ENCODE measurements at regions not wholly inside any gene's neighbourhood (a gene's known extent, or its start where the extent isn't known, plus 50 kb on each side); places are given as distances from the start of the nearest gene placed in this dataset.
"Not testable (repeated sequence)": the region's sequence is repeated elsewhere in the genome, so short reads cannot be mapped to it uniquely, and the experiment has no call there.

- Histone ChIP-seq H3K9ac (ENCODE audit: low read depth in 2 of 2, low read length in 2 of 2) (no peak overlapping the region), H3K4me1 (no peaks in the 10 kb centered on the region), H3K27me3 (no peaks in the 10 kb centered on the region), H3K9me3 (no peaks in the 10 kb centered on the region), H3K4me3 (no peak overlapping the region), H3K27ac (no peak overlapping the region), H3K36me3 (no peaks in the 10 kb centered on the region)
- TF ChIP-seq CTCF (IDR thresholded peaks at IDR 0.05) = no peak
- intact Hi-C loops (cut with DNase I) = no loop called here
- no peak for DNase-seq
Measured at GRCh38 chr12:91703491-91704283, 442.0 kb downstream of the BTG1 start.

- H3K9me3 ChIP-seq = no peaks in the 10 kb centered on the region
- H3K4me1 ChIP-seq = no peaks in the 10 kb centered on the region
- intact Hi-C loops (cut with DNase I) = no loop called here
- H3K9ac ChIP-seq (ENCODE audit: low read depth in 2 of 2, low read length in 2 of 2) = no peak overlapping the region
- TF ChIP-seq CTCF (IDR thresholded peaks at IDR 0.05) = no peak
- no peak overlapping the region for H3K4me3 ChIP-seq
- no peaks in the 10 kb centered on the region for H3K36me3 ChIP-seq
- no peak overlapping the region for H3K27ac ChIP-seq
- DNase-seq = no peak
- no peaks in the 10 kb centered on the region for H3K27me3 ChIP-seq
Measured at GRCh38 chr12:91702843-91703425, 442.7 kb downstream of the BTG1 start.

- intact Hi-C loops (cut with DNase I) = no loop called here
- TF ChIP-seq CTCF (IDR thresholded peaks at IDR 0.05) = no peak
- no peak for DNase-seq
Measured at GRCh38 chr12:91695964-91696363, 449.7 kb downstream of the BTG1 start.

GRCh38 chr12:91695406-91695805 lies 450.2 kb downstream of the BTG1 start:
- H3K4me3 ChIP-seq; intact Hi-C loops (cut with DNase I); H3K27me3 ChIP-seq; H3K4me1 ChIP-seq; H3K27ac ChIP-seq; H3K36me3 ChIP-seq; DNase-seq; H3K9ac ChIP-seq (ENCODE audit: low read depth in 2 of 2, low read length in 2 of 2); H3K9me3 ChIP-seq: not testable (repeated sequence)

More at GRCh38 chr12:91695964-91696363, 449.7 kb downstream of the BTG1 start:
- Histone ChIP-seq H3K9ac (ENCODE audit: low read depth in 2 of 2, low read length in 2 of 2) (no peak overlapping the region), H3K36me3 (no peaks in the 10 kb centered on the region), H3K4me3 (no peak overlapping the region), H3K27ac (no peak overlapping the region), H3K27me3 (no peaks in the 10 kb centered on the region), H3K9me3 (no peaks in the 10 kb centered on the region), H3K4me1 (no peaks in the 10 kb centered on the region)

- no peak overlapping the region for H3K27ac ChIP-seq
- H3K27me3 ChIP-seq = no peaks in the 10 kb centered on the region
- DNase-seq = no peak
- H3K4me1 ChIP-seq = no peaks in the 10 kb centered on the region
- no peaks in the 10 kb centered on the region for H3K9me3 ChIP-seq
- no peak for TF ChIP-seq CTCF (IDR thresholded peaks at IDR 0.05)
- no peak overlapping the region for H3K4me3 ChIP-seq
- intact Hi-C loops (cut with DNase I) = no loop called here
- H3K9ac ChIP-seq (ENCODE audit: low read depth in 2 of 2, low read length in 2 of 2) = no peak overlapping the region
- H3K36me3 ChIP-seq = no peaks in the 10 kb centered on the region
Measured at GRCh38 chr12:91690531-91690930, 455.1 kb downstream of the BTG1 start.

Data from colonic mucosa (tissue), 4 donors.